GM03348 (cell line): ENCODE measurements at regions not wholly inside any gene's neighbourhood (a gene's known extent, or its start where the extent isn't known, plus 50 kb on each side); places are given as distances from the start of the nearest gene placed in this dataset.

Experiments used
- DNase-seq: peaks from one replicate; pipeline ENCODE4 v3.0.0; 2012; ENCODE audit warnings: low spot score

- DNase-seq = no peak
Measured at GRCh38 chr2:58560531-58560930, 319.4 kb upstream of the FANCL start.

DNA sequence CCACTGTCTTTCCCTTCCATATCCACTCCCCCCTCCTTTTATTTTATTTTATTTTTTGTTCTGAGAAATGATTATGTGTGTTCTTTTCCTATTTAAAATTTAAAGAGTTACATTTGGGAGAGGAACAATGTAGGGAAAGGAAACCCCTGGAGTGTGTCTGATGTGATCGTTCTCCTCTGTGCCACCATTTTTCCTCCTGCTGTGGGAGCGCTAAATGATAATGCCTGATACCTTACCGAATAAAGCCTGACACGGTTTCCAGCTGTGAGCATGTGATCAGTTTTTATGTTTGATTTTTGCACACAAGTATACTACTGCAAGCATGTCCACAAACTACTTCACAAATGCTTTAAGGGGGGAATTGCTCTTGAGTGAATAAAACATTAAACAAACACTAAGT, 317.8 kb upstream of the FANCL start:
- DNase-seq = no peak

DNA sequence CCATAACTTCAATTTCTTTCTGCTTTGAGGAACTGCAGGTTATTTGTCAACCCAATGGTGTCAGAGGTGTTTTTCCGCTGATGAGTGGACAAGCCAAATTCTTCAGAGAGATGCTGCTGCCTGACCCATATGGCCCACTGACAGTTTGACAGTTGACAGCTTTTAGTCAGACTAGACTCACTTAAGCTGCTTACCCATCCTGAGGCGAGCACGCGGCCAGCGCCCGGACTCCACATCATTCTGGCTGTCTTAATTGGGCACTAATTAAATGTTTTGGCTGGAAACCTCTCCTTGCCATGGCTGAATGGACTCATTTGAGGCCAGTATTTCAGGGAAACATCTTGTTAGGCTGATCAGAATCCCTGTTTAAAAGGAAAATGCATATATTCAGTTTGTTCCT, 316.1 kb upstream of the FANCL start:
- DNase-seq = no peak

GRCh38 chr2:58553937-58554336, 312.8 kb upstream of the FANCL start:
- DNase-seq = peak; percentile 4

- DNase-seq = no peak
Measured at GRCh38 chr2:58553522-58553921, 312.4 kb upstream of the FANCL start.

DNA sequence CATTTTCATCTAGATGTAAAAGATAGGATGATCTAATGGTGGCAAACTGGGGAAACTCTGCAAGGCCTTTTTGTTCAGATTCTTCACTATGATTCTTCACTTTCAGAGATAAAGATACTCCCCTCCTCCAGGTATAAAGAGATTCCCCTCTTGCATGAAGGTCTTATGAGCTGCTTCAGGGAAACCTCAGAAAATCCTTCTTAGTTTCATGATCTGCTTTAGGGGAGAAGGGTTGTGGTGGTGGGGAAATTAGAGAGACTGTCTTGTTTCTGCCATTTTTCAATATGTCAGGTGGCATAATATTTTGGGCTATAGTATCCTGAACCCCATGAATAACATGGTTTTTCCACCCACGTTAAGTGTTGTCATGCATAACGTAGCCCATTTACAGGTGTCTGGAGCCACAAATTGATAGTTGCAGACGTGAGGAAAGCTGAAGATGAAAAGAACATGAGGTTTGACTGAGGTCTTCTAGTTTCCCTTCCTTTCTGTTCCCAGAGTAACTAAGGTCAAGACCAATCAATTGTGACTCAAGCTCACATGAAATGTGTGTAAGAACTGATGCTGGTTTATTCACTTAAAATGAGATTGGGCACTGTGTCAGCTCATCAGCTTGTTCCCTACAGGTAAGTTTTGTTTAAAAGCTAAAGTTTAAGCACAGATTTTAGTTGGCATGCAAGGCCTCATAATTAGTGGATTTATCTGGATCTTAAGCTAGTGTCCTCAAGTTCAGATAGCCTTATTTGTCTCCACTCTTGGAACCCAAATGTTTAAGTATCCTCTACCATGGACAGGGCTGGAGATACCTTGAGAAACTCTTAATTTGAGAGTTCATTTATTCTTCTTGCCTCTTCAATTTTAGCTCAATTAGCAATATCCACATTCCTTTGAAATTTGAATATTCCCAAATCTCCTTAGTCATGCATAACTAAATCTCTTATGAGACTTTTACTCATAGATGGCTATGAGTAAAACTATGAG, 304.5 kb upstream of the FANCL start:
- no peak for DNase-seq

GRCh38 chr2:58543442-58543841, 302.3 kb upstream of the FANCL start:
- no peak for DNase-seq

DNA sequence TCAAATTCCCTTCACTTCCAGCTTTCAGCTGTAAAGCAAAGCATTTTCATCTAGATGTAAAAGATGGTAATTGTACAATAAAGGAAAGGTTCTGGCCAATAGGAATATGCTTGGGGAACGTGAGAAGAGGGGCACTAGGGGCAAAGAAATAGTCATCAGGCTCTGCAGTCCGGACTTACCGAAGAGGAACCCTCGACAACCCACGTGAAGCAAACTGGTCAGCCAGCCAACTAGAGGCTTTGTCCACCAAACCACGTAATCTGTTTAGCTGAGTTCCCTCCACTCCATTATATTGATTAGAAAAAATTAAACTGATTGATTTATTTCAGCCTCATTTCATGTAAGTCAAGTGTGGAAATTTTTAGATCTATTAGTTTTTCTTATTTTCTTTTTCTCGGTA, 300.4 kb upstream of the FANCL start:
- DNase-seq = no peak

- DNase-seq = no peak
Measured at GRCh38 chr2:58540681-58541080, 299.6 kb upstream of the FANCL start.

DNA sequence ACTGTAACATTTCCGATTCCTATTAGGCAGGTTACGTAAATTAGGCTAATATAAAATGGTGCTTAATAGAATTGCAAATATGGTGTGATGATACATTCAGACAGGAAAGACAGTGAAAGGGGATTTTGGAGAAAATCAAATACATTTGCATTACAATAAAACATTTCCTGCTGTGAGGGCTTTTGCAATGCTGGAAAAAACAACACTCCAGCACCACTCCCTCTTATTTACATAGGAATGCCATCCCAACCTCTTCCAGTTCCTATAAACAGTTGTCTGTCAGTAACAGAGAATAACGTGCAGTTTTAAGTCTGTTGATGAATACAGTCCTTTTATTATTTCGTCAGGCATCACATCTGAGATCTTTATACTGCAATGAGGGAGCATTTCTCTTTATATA, 298.8 kb upstream of the FANCL start:
- peak; percentile 4 for DNase-seq

- DNase-seq = no peak
Measured at GRCh38 chr2:58535990-58536389, 294.9 kb upstream of the FANCL start.

DNA sequence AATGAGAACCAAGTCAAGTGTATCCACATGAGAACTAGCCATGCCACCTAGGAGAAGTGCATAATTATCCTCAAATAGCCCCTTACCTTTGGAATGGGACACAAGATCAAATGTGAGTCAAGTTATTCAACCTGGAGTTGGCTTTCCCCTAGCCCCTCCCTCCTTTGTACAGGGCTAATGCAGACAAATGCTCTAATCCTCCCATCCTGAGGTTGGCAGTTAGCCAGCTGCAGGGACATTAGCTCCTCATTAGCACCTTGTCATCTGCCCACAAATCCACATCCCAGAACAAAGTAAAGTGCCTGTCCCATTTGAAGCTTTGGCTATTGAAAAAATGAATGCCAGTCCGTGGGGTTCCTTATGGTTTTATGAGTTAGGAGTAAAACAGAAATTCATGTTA, 294.1 kb upstream of the FANCL start:
- DNase-seq = no peak

DNA sequence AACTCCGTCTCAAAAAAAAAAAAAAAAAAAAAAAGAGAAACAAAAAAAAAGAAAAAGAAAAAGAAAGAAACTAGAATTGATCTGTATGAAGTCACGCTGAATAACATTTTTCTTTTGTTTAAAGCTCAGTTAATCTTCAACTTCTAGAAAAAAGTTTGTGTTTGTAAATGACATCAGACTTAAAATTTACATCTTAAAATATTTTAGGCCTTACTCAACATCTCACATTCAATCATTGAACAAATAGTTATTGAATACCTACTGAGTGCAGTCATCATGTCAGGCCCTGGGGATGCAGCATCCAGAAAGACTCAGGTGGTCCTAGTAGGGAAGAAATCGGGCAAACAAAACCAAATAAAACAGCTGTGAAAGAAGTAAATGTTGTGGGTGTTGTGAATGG, 292.3 kb upstream of the FANCL start:
- no peak for DNase-seq

DNA sequence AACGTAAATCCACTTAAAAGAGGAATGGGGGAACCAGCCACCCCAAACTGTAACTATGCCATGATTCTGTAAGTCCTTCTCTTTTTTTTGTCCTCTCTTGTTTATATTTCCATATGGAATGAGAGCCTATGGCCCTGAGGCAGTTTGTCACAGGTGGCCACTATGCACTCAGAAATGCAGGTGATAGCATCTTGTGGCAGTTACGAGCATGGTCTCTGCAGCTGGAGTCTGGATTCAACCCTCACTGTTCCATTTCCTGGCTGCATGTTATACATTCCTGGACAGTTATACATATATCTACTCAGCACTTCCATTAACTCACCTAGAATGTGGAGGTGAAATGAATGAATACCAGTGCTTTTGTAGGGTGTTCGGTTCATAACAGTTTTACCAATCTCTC, 291.5 kb upstream of the FANCL start:
- DNase-seq = no peak

- no peak for DNase-seq
Measured at GRCh38 chr2:58527647-58528046, 286.5 kb upstream of the FANCL start.

DNA sequence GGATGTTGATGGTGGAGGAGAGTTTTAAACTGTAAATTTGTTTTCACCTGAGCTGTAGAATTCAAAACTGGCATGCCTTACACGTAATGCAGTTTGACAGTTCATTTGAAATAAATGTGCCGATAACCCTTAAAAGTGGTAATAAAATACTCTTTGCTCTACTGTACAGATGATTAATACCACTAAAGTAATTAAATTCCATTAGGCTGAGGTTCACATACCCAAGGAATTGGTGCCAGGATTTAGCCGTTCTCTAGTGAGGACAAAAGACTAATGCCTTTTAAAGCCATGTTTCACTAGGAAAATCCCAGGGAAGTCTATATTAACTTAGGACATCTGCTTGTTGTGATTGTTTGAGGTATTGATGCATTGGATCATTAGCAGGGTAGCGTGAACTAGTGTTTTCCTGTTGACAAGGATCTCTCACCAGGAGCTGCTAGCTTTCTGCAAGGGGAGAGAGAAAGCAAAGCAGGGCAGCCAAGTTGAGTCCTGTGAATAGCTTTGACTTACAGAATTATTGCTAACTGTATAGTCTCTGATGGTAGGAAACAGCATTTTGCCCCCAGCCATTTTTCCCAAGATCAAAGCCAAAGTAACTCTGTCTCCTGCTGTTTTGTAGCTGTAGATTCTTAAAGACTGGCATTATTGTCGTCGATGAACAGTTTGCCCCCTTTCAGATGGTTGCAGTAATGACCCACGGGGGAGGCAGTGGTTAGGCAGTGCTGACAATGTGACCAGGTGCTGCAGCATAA, 280.9 kb upstream of the FANCL start:
- no peak for DNase-seq

DNA sequence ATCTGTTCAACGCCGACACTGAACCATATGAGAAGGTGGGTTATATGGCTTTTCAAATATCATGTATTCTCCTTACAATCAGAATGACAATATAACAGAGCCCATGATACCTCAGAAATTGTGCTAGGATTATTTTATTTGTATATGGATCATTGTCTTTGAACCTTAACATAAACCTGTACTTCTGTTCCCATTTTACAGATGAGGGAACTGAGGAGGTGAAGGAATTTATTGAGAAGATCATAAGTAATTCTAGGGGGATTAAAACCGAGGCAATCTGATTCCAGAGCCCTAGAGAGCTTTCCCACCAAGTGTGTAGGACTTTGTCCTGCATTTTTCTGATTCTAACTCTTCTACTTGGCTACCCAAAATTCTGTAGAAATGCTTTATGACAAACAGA, 279.8 kb upstream of the FANCL start:
- no peak for DNase-seq

DNA sequence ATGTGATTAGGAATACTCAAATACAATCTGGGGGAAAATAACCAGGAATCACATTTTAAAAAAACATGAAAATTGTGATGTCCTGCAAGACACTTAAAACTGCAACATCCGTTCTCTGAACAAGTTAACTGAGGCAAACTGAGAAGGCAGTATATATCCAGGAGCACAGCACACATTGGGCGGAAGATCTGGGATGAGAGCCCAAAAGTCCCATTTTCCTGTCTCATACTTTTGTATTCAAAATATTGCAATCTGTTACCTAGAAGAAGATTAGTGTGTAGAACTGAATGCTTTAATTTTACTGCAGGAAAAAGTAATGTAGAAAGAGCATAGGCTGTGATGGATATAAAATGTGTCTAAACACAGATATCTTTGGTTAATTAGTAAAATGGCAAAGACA, 276.8 kb upstream of the FANCL start:
- no peak for DNase-seq

DNA sequence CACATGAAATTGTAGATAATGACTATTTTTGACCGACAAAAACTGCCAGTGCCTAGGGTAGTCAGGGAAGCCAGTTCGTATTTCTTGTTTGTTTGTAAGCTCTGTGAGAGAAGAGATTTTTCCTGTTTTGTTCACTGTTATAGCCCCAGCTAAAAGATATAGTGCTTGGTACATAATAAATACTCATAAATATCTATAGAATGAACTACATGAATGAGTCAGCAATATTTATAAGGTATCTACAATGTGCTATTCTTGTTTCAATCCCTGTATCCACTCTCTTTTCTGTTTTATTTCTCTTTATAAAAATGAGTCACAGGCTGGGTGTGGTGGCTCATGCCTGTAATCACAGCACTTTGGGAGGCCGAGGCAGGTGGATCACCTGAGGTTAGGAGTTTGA, 275.6 kb upstream of the FANCL start:
- DNase-seq = no peak

- no peak for DNase-seq
Measured at GRCh38 chr2:58515827-58516573, 274.9 kb upstream of the FANCL start.

- DNase-seq = no peak
Measured at GRCh38 chr2:58514252-58514651, 273.1 kb upstream of the FANCL start.

DNA sequence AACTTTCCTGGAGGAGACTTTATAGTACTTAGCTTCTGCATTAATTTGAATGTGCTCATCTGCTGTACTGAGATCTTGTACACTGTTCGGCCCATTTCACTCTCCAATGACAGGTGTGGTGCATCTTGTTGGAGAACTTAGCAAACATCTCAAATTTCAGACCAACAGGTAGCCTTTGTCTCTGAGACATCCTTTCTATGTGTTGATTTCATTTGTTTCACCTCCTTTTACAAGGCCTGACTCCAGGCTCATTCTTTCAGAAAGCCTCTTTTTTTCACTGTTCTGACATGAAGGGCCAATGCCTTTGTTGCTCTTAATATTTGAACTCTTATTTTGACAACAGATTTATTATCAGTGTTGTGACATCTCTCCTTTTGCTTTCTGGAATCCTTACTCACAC, 271.8 kb upstream of the FANCL start:
- no peak for DNase-seq

- no peak for DNase-seq
Measured at GRCh38 chr2:58508006-58508405, 266.9 kb upstream of the FANCL start.
